Breast epithelium (tissue), 3 donors: ENCODE measurements at regions not wholly inside any gene's neighbourhood (a gene's known extent, or its start where the extent isn't known, plus 50 kb on each side); places are given as distances from the start of the nearest gene placed in this dataset.

Experiments
- CTCF ChIP-seq, 3 donors: fragments of 450-650 bp; IDR thresholded peaks; one replicate each; pipeline ENCODE4 v1.5.1; 2016 to 2017; ENCODE audit warnings: antibody characterized with exemption in 3 of 3, mild to moderate bottlenecking in 3 of 3, moderate library complexity in 3 of 3
- POLR2A ChIP-seq: fragments of 450-650 bp; IDR thresholded peaks from one replicate; pipeline ENCODE4 v1.6.1; 2016; ENCODE audit warnings: antibody characterized with exemption, mild to moderate bottlenecking, moderate library complexity

- TF ChIP-seq POLR2A, result no peak
- TF ChIP-seq CTCF (IDR thresholded peaks at IDR 0.05), result no peak
These were observed 916.3 kb upstream of the SEL1L start for GRCh38 chr14:82449926-82450468.
